HG02870 (cell line): ENCODE measurements at regions not wholly inside any gene's neighbourhood (a gene's known extent, or its start where the extent isn't known, plus 50 kb on each side); places are given as distances from the start of the nearest gene placed in this dataset.

Source experiments
- ATAC-seq: cut with Tn5 transposase; IDR thresholded peaks from one replicate; pipeline ENCODE4 v1.9.1; 2021; ENCODE audit warnings: mild to moderate bottlenecking, moderate library complexity; ENCODE audit not compliant: unreplicated experiment

- no peak for ATAC-seq
These were observed 66.4 kb upstream of the CNTN6 start for GRCh38 chr3:1026395-1026794.

- ATAC-seq: no peak
These were observed 56.5 kb upstream of the CNTN6 start for GRCh38 chr3:1036207-1036826.

GRCh38 chr3:1037631-1038030 is 55.2 kb upstream of the CNTN6 start:
- ATAC-seq: no peak
